ENCODE measurements at regions not wholly inside any gene's neighbourhood (a gene's known extent, or its start where the extent isn't known, plus 50 kb on each side); places are given as distances from the start of the nearest gene placed in this dataset.

- Histone ChIP-seq H2BK15ac (replicated peaks; ENCODE audit: low read depth) (no peak overlapping the region), H2AK5ac (ENCODE audit: low read length) (no peak overlapping the region), H3K4me1 (ENCODE audit: control insufficient read depth, low read depth, low read length) (no peaks in the 10 kb centered on the region), H3K27ac (ENCODE audit: low read depth, low read length) (no peak overlapping the region), H3K36me3 (ENCODE audit: control insufficient read depth, insufficient read depth, low read length) (no peaks in the 10 kb centered on the region), H2BK5ac (ENCODE audit: low read length) (no peak overlapping the region), H3K23ac (ENCODE audit: low read length) (no peak overlapping the region), H3K4ac (ENCODE audit: low read depth, low read length) (no peak overlapping the region), H3K18ac (ENCODE audit: low read length) (no peak overlapping the region), H3K56ac (ENCODE audit: low read length) (no peak overlapping the region), H3K27me3 (ENCODE audit: insufficient read depth, low read length, poor library complexity) (no peaks in the 10 kb centered on the region), H3K79me1 (ENCODE audit: low read length) (no peaks in the 10 kb centered on the region), H2BK120ac (ENCODE audit: low read depth, low read length) (no peak overlapping the region), H3K4me3 (ENCODE audit: low read length) (no peak overlapping the region), H4K5ac (ENCODE audit: low read length) (no peak overlapping the region), H4K8ac (ENCODE audit: low read depth, low read length) (no peak overlapping the region), H3K4me2 (ENCODE audit: low read length) (no peak overlapping the region), H3K79me2 (ENCODE audit: control insufficient read depth, insufficient read depth, low read length) (no peaks in the 10 kb centered on the region), H3K9ac (ENCODE audit: low read length) (no peak overlapping the region)
- DNase-seq = no peak
- WGBS (ENCODE audit: extremely low coverage, insufficient coverage, low lambda C conversion rate) = no CpG with 5 or more reads among the region's 2 CpGs
Observed at GRCh38 chr7:85940798-85941197, 702.9 kb upstream of the GRM3 start.

- no peak overlapping the region for H3K4me2 ChIP-seq (ENCODE audit: low read length)
- no peak overlapping the region for H4K8ac ChIP-seq (ENCODE audit: low read depth, low read length)
- H3K27me3 ChIP-seq (ENCODE audit: insufficient read depth, low read length, poor library complexity) = no peaks in the 10 kb centered on the region
- no peak overlapping the region for H2BK5ac ChIP-seq (ENCODE audit: low read length)
- no peak overlapping the region for H3K27ac ChIP-seq (ENCODE audit: low read depth, low read length)
- no peak overlapping the region for H2BK120ac ChIP-seq (ENCODE audit: low read depth, low read length)
- WGBS (ENCODE audit: extremely low coverage, insufficient coverage, low lambda C conversion rate) = no CpG with 5 or more reads among the region's 1 CpG
- no peaks in the 10 kb centered on the region for H3K79me2 ChIP-seq (ENCODE audit: control insufficient read depth, insufficient read depth, low read length)
- no peaks in the 10 kb centered on the region for H3K36me3 ChIP-seq (ENCODE audit: control insufficient read depth, insufficient read depth, low read length)
- H2AK5ac ChIP-seq (ENCODE audit: low read length) = no peak overlapping the region
- no peaks in the 10 kb centered on the region for H3K79me1 ChIP-seq (ENCODE audit: low read length)
- H4K5ac ChIP-seq (ENCODE audit: low read length) = no peak overlapping the region
- no peaks in the 10 kb centered on the region for H3K4me1 ChIP-seq (ENCODE audit: control insufficient read depth, low read depth, low read length)
- no peak overlapping the region for H3K9ac ChIP-seq (ENCODE audit: low read length)
- H3K18ac ChIP-seq (ENCODE audit: low read length) = no peak overlapping the region
- no peak for DNase-seq
- H3K23ac ChIP-seq (ENCODE audit: low read length) = no peak overlapping the region
- no peak overlapping the region for H2BK15ac ChIP-seq (replicated peaks; ENCODE audit: low read depth)
- no peak overlapping the region for H3K4ac ChIP-seq (ENCODE audit: low read depth, low read length)
- no peak overlapping the region for H3K4me3 ChIP-seq (ENCODE audit: low read length)
- H3K56ac ChIP-seq (ENCODE audit: low read length) = no peak overlapping the region
Observed at GRCh38 chr7:85931919-85932318, 711.8 kb upstream of the GRM3 start.

- Histone ChIP-seq H3K36me3 (ENCODE audit: control insufficient read depth, insufficient read depth, low read length) (no peaks in the 10 kb centered on the region), H2BK120ac (ENCODE audit: low read depth, low read length) (no peak overlapping the region), H2BK5ac (ENCODE audit: low read length) (no peak overlapping the region), H4K5ac (ENCODE audit: low read length) (no peak overlapping the region), H3K4me1 (ENCODE audit: control insufficient read depth, low read depth, low read length) (no peaks in the 10 kb centered on the region), H3K23ac (ENCODE audit: low read length) (no peak overlapping the region), H3K56ac (ENCODE audit: low read length) (no peak overlapping the region), H2BK15ac (replicated peaks; ENCODE audit: low read depth) (no peak overlapping the region), H3K27me3 (ENCODE audit: insufficient read depth, low read length, poor library complexity) (no peaks in the 10 kb centered on the region), H2AK5ac (ENCODE audit: low read length) (no peak overlapping the region), H3K79me2 (ENCODE audit: control insufficient read depth, insufficient read depth, low read length) (no peaks in the 10 kb centered on the region), H3K4me2 (ENCODE audit: low read length) (no peak overlapping the region), H3K18ac (ENCODE audit: low read length) (no peak overlapping the region), H3K4ac (ENCODE audit: low read depth, low read length) (no peak overlapping the region), H4K8ac (ENCODE audit: low read depth, low read length) (no peak overlapping the region), H3K4me3 (ENCODE audit: low read length) (no peak overlapping the region), H3K9ac (ENCODE audit: low read length) (no peak overlapping the region), H3K27ac (ENCODE audit: low read depth, low read length) (no peak overlapping the region), H3K79me1 (ENCODE audit: low read length) (no peaks in the 10 kb centered on the region)
- WGBS (ENCODE audit: extremely low coverage, insufficient coverage, low lambda C conversion rate) = no CpG with 5 or more reads among the region's 2 CpGs
- peak; percentile 8 for DNase-seq
Observed at GRCh38 chr7:85928500-85928899, 715.2 kb upstream of the GRM3 start.

- H2BK120ac ChIP-seq (ENCODE audit: low read depth, low read length) = no peak overlapping the region
- no peaks in the 10 kb centered on the region for H3K79me2 ChIP-seq (ENCODE audit: control insufficient read depth, insufficient read depth, low read length)
- no peak overlapping the region for H3K4me3 ChIP-seq (ENCODE audit: low read length)
- DNase-seq = no peak
- H3K27me3 ChIP-seq (ENCODE audit: insufficient read depth, low read length, poor library complexity) = no peaks in the 10 kb centered on the region
- H3K27ac ChIP-seq (ENCODE audit: low read depth, low read length) = no peak overlapping the region
- H4K5ac ChIP-seq (ENCODE audit: low read length) = no peak overlapping the region
- no peak overlapping the region for H2AK5ac ChIP-seq (ENCODE audit: low read length)
- no peak overlapping the region for H2BK5ac ChIP-seq (ENCODE audit: low read length)
- H3K4me1 ChIP-seq (ENCODE audit: control insufficient read depth, low read depth, low read length) = no peaks in the 10 kb centered on the region
- no peaks in the 10 kb centered on the region for H3K36me3 ChIP-seq (ENCODE audit: control insufficient read depth, insufficient read depth, low read length)
- H3K9ac ChIP-seq (ENCODE audit: low read length) = no peak overlapping the region
- H3K4ac ChIP-seq (ENCODE audit: low read depth, low read length) = no peak overlapping the region
- no peak overlapping the region for H3K4me2 ChIP-seq (ENCODE audit: low read length)
- no peak overlapping the region for H4K8ac ChIP-seq (ENCODE audit: low read depth, low read length)
- no peak overlapping the region for H2BK15ac ChIP-seq (replicated peaks; ENCODE audit: low read depth)
- H3K56ac ChIP-seq (ENCODE audit: low read length) = no peak overlapping the region
- no peaks in the 10 kb centered on the region for H3K79me1 ChIP-seq (ENCODE audit: low read length)
- H3K18ac ChIP-seq (ENCODE audit: low read length) = no peak overlapping the region
- WGBS (ENCODE audit: extremely low coverage, insufficient coverage, low lambda C conversion rate) = no CpG with 5 or more reads among the region's 3 CpGs
- H3K23ac ChIP-seq (ENCODE audit: low read length) = no peak overlapping the region
Observed at GRCh38 chr7:85927226-85927625, 716.5 kb upstream of the GRM3 start.

- Histone ChIP-seq H3K36me3 (ENCODE audit: control insufficient read depth, insufficient read depth, low read length) (no peaks in the 10 kb centered on the region), H2AK5ac (ENCODE audit: low read length) (no peak overlapping the region), H3K79me1 (ENCODE audit: low read length) (no peaks in the 10 kb centered on the region), H2BK15ac (replicated peaks; ENCODE audit: low read depth) (no peak overlapping the region), H2BK5ac (ENCODE audit: low read length) (no peak overlapping the region), H3K9ac (ENCODE audit: low read length) (no peak overlapping the region), H3K4me3 (ENCODE audit: low read length) (no peak overlapping the region), H4K8ac (ENCODE audit: low read depth, low read length) (no peak overlapping the region), H4K5ac (ENCODE audit: low read length) (no peak overlapping the region), H3K27ac (ENCODE audit: low read depth, low read length) (no peak overlapping the region), H3K18ac (ENCODE audit: low read length) (no peak overlapping the region), H3K56ac (ENCODE audit: low read length) (no peak overlapping the region), H3K4me2 (ENCODE audit: low read length) (no peak overlapping the region), H3K27me3 (ENCODE audit: insufficient read depth, low read length, poor library complexity) (no peaks in the 10 kb centered on the region), H3K4ac (ENCODE audit: low read depth, low read length) (no peak overlapping the region), H3K23ac (ENCODE audit: low read length) (no peak overlapping the region), H2BK120ac (ENCODE audit: low read depth, low read length) (no peak overlapping the region), H3K4me1 (ENCODE audit: control insufficient read depth, low read depth, low read length) (no peaks in the 10 kb centered on the region), H3K79me2 (ENCODE audit: control insufficient read depth, insufficient read depth, low read length) (no peaks in the 10 kb centered on the region)
- DNase-seq = no peak
- no CpG with 5 or more reads among the region's 2 CpGs for WGBS (ENCODE audit: extremely low coverage, insufficient coverage, low lambda C conversion rate)
Observed at GRCh38 chr7:85924062-85924461, 719.6 kb upstream of the GRM3 start.

- no peaks in the 10 kb centered on the region for H3K79me2 ChIP-seq (ENCODE audit: control insufficient read depth, insufficient read depth, low read length)
- no peak overlapping the region for H4K8ac ChIP-seq (ENCODE audit: low read depth, low read length)
- no peak overlapping the region for H3K9ac ChIP-seq (ENCODE audit: low read length)
- H3K4me2 ChIP-seq (ENCODE audit: low read length) = no peak overlapping the region
- H3K56ac ChIP-seq (ENCODE audit: low read length) = no peak overlapping the region
- no peak overlapping the region for H2AK5ac ChIP-seq (ENCODE audit: low read length)
- no peaks in the 10 kb centered on the region for H3K36me3 ChIP-seq (ENCODE audit: control insufficient read depth, insufficient read depth, low read length)
- no peak overlapping the region for H4K5ac ChIP-seq (ENCODE audit: low read length)
- no peak for DNase-seq
- H3K23ac ChIP-seq (ENCODE audit: low read length) = no peak overlapping the region
- no peaks in the 10 kb centered on the region for H3K27me3 ChIP-seq (ENCODE audit: insufficient read depth, low read length, poor library complexity)
- H3K4me1 ChIP-seq (ENCODE audit: control insufficient read depth, low read depth, low read length) = no peaks in the 10 kb centered on the region
- no peak overlapping the region for H3K4ac ChIP-seq (ENCODE audit: low read depth, low read length)
- no peak overlapping the region for H3K18ac ChIP-seq (ENCODE audit: low read length)
- H2BK5ac ChIP-seq (ENCODE audit: low read length) = no peak overlapping the region
- H3K4me3 ChIP-seq (ENCODE audit: low read length) = no peak overlapping the region
- no peaks in the 10 kb centered on the region for H3K79me1 ChIP-seq (ENCODE audit: low read length)
- H2BK15ac ChIP-seq (replicated peaks; ENCODE audit: low read depth) = no peak overlapping the region
- no peak overlapping the region for H2BK120ac ChIP-seq (ENCODE audit: low read depth, low read length)
- no peak overlapping the region for H3K27ac ChIP-seq (ENCODE audit: low read depth, low read length)
Observed at GRCh38 chr7:85916016-85916415, 727.7 kb upstream of the GRM3 start.
